ENCODE measurements at regions not wholly inside any gene's neighbourhood (a gene's known extent, or its start where the extent isn't known, plus 50 kb on each side); places are given as distances from the start of the nearest gene placed in this dataset.

- Mint-ChIP-seq H3K4me3 (no peak overlapping the region), H3K4me1 (no peaks in the 10 kb centered on the region), H3K36me3 (no peaks in the 10 kb centered on the region), H3K9me3 (ENCODE audit: low read depth) (no peaks in the 10 kb centered on the region), H3K27ac (no peak overlapping the region), H3K27me3 (peaks cover 9% of the 10 kb centered on the region)
- CTCF ChIA-PET = interaction anchor here (1.5 to 4.6 kb wide), 3 partner anchors 11 to 14 kb away, joined by 3 to 32 read pairs (median 6); no protein-coding TSS in a partner anchor
- no peak for DNase-seq
- ATAC-seq = no peak
Observed at GRCh38 chr2:205937211-205937610, 148.8 kb downstream of the INO80D start.

GRCh38 chr2:205936446-205936845 is 149.5 kb downstream of the INO80D start:
- H3K9me3 Mint-ChIP-seq (ENCODE audit: low read depth) = no peaks in the 10 kb centered on the region
- no peaks in the 10 kb centered on the region for H3K4me1 Mint-ChIP-seq
- H3K4me3 Mint-ChIP-seq = no peak overlapping the region
- peaks cover 9% of the 10 kb centered on the region for H3K27me3 Mint-ChIP-seq
- no peak for ATAC-seq
- CTCF ChIA-PET = interaction anchor here (0.7 to 4.6 kb wide), 4 partner anchors 10 to 1544 kb away, joined by 3 to 32 read pairs (median 5); no protein-coding TSS in a partner anchor
- H3K27ac Mint-ChIP-seq = no peak overlapping the region
- no peaks in the 10 kb centered on the region for H3K36me3 Mint-ChIP-seq
- DNase-seq = no peak

DNA sequence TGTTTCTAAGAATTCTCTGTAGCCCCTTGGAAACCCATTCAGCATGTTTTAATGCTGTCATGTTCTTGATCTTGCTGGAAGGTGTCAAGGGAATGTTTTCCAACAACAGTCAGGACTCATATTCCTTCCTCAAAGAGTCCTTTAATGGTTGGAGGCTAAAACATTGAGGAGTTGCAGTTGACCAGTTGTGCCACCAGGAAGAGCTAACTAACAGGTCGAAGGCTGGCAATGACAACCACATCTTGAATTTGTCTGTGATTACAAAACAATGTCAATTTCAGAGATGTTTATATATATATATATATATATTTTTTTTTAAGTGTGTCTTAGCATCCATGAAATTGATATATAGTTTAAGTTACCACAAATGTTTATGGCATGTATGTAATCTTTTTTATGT is 151.5 kb downstream of the INO80D start:
- H3K27ac Mint-ChIP-seq = no peak overlapping the region
- no peaks in the 10 kb centered on the region for H3K4me1 Mint-ChIP-seq
- no peaks in the 10 kb centered on the region for H3K36me3 Mint-ChIP-seq
- ATAC-seq = no peak
- H3K27me3 Mint-ChIP-seq = peaks cover 27% of the 10 kb centered on the region
- CTCF ChIA-PET = interaction anchor here (2.4 to 4.6 kb wide), 2 partner anchors 8 to 14 kb away, joined by 8 to 32 read pairs; no protein-coding TSS in a partner anchor
- no peaks in the 10 kb centered on the region for H3K9me3 Mint-ChIP-seq (ENCODE audit: low read depth)
- H3K4me3 Mint-ChIP-seq = no peak overlapping the region
- no peak for DNase-seq

- Mint-ChIP-seq H3K4me1 (no peaks in the 10 kb centered on the region), H3K27me3 (peaks cover 29% of the 10 kb centered on the region)
Observed at GRCh38 chr2:205932861-205933260, 153.1 kb downstream of the INO80D start.

GRCh38 chr2:205931388-205931787 is 154.6 kb downstream of the INO80D start:
- CTCF ChIA-PET = interaction anchor here (1.5 kb wide), 1 partner anchor 17 kb away, joined by 7 read pairs; no protein-coding TSS in a partner anchor
- no peak overlapping the region for H3K4me3 Mint-ChIP-seq
- no peaks in the 10 kb centered on the region for H3K36me3 Mint-ChIP-seq
- no peak for ATAC-seq
- H3K4me1 Mint-ChIP-seq = peaks cover 1% of the 10 kb centered on the region
- peaks cover 33% of the 10 kb centered on the region for H3K27me3 Mint-ChIP-seq
- H3K27ac Mint-ChIP-seq = no peak overlapping the region
- H3K9me3 Mint-ChIP-seq (ENCODE audit: low read depth) = no peaks in the 10 kb centered on the region
- no peak for DNase-seq

More at GRCh38 chr2:205932861-205933260, 153.1 kb downstream of the INO80D start:
- DNase-seq (no peak), ATAC-seq (no peak)
- no peak overlapping the region for H3K27ac Mint-ChIP-seq
- H3K4me3 Mint-ChIP-seq = no peak overlapping the region
- CTCF ChIA-PET = no interaction called here
- no peaks in the 10 kb centered on the region for H3K9me3 Mint-ChIP-seq (ENCODE audit: low read depth)
- no peaks in the 10 kb centered on the region for H3K36me3 Mint-ChIP-seq

GRCh38 chr2:205930209-205930608 is 155.8 kb downstream of the INO80D start:
- CTCF ChIA-PET = interaction anchor here (1.5 kb wide), 1 partner anchor 18 kb away, joined by 7 read pairs; no protein-coding TSS in a partner anchor
- peaks cover 42% of the 10 kb centered on the region for H3K27me3 Mint-ChIP-seq
- H3K4me1 Mint-ChIP-seq = peaks cover 4% of the 10 kb centered on the region
- no peak for ATAC-seq
- DNase-seq = no peak
- no peaks in the 10 kb centered on the region for H3K9me3 Mint-ChIP-seq (ENCODE audit: low read depth)
- no peak overlapping the region for H3K4me3 Mint-ChIP-seq
- H3K36me3 Mint-ChIP-seq = no peaks in the 10 kb centered on the region
- H3K27ac Mint-ChIP-seq = no peak overlapping the region

GRCh38 chr2:205929246-205929942 is 156.6 kb downstream of the INO80D start:
- Mint-ChIP-seq H3K9me3 (ENCODE audit: low read depth) (no peaks in the 10 kb centered on the region), H3K27ac (no peak overlapping the region)
- no peak for ATAC-seq

GRCh38 chr2:205925373-205926337 is 160.3 kb downstream of the INO80D start:
- no peak overlapping the region for H3K4me3 Mint-ChIP-seq
- DNase-seq = peak; percentile 72
- ATAC-seq = peak; percentile 88
- H3K9me3 Mint-ChIP-seq (ENCODE audit: low read depth) = no peaks in the 10 kb centered on the region
- H3K36me3 Mint-ChIP-seq = no peaks in the 10 kb centered on the region
- H3K4me1 Mint-ChIP-seq = peaks cover 4% of the 10 kb centered on the region
- peaks cover 51% of the 10 kb centered on the region for H3K27me3 Mint-ChIP-seq
- CTCF ChIA-PET = interaction anchor here (0.6 to 4.0 kb wide), 18 partner anchors 10 to 1854 kb away, joined by 3 to 32 read pairs (median 3); no protein-coding TSS in a partner anchor
- no peak overlapping the region for H3K27ac Mint-ChIP-seq

More at GRCh38 chr2:205929246-205929942, 156.6 kb downstream of the INO80D start:
- Mint-ChIP-seq H3K4me3 (no peak overlapping the region), H3K27me3 (peaks cover 50% of the 10 kb centered on the region), H3K4me1 (peaks cover 4% of the 10 kb centered on the region), H3K36me3 (no peaks in the 10 kb centered on the region)
- CTCF ChIA-PET = no interaction called here
- no peak for DNase-seq

- H3K27ac Mint-ChIP-seq = no peak overlapping the region
- H3K36me3 Mint-ChIP-seq = no peaks in the 10 kb centered on the region
- no peak for DNase-seq
- no peaks in the 10 kb centered on the region for H3K9me3 Mint-ChIP-seq (ENCODE audit: low read depth)
- H3K4me3 Mint-ChIP-seq = no peak overlapping the region
- ATAC-seq = no peak
- CTCF ChIA-PET = interaction anchor here (1.8 to 4.0 kb wide), 3 partner anchors 11 to 151 kb away, joined by 4 to 32 read pairs (median 9); no protein-coding TSS in a partner anchor
- peaks cover 42% of the 10 kb centered on the region for H3K27me3 Mint-ChIP-seq
- peaks cover 4% of the 10 kb centered on the region for H3K4me1 Mint-ChIP-seq
Observed at GRCh38 chr2:205924676-205925075, 161.3 kb downstream of the INO80D start.

DNA sequence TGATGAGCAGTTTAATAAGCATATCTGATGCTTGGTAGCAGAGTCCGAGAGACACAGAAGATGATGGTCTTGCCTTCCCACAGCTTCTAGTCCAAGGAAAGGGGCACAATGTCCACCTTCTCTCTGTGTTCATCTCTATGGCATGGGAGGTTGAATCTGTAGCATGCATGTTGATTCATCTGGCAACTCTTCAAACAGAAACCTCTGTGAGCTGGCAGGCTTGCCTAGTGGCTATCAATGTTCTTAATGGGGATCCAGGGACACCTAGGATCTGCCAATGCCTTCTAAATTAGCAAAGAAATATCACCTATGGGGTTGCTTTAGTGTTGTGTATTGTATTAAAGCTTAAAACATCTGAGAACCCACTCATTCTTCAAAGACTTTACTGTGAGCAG is 170.8 kb downstream of the INO80D start:
- peaks cover 26% of the 10 kb centered on the region for H3K27me3 Mint-ChIP-seq
- ATAC-seq = no peak
- no peak overlapping the region for H3K4me3 Mint-ChIP-seq
- no peak overlapping the region for H3K27ac Mint-ChIP-seq
- no peak for DNase-seq
- H3K4me1 Mint-ChIP-seq = no peaks in the 10 kb centered on the region
- CTCF ChIA-PET = no interaction called here
- H3K9me3 Mint-ChIP-seq (ENCODE audit: low read depth) = no peaks in the 10 kb centered on the region
- H3K36me3 Mint-ChIP-seq = no peaks in the 10 kb centered on the region

DNA sequence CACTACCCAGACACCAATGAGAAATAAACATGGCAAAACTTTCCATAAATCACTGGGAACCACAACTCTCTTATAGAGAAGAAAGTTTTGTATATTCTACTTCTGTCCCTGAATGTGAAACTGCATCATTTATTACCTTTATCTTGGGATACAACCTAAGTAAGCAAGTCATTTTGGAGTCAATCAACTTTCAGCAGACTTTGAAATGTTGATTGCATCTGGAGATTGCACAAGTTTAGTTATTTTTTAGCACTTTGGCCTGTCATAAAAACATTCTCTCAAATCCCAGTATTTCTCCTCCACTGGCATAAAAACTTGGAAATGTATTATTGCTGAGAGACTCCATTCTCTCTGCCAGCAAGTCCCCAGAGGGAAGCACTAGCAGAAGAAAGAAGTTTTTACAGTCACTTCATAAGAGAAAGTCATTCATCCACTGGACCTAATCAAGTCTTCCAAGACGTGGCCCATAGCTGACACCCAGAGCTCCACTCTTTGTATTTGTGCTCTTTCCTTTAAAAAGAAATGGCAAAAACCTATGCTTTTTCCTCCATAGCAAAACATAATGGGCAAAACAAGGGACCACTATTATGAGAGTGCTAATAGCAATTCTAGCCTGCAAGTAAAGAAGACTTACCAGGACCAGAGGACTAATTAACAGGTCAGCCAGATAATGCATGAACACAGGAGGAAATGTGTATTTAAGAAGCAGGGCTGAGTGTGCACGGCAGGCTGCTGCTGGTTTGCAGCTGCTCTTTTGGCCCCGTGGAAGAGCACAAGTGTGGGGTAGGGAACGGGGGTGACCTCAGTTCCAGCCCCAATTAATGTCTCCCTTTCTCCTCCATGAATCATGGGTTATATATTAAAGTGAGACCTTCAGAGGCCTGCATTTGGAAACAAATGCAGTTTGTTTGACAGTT is 171.5 kb downstream of the INO80D start:
- ATAC-seq (no peak), DNase-seq (no peak)
- CTCF ChIA-PET = no interaction called here
- no peaks in the 10 kb centered on the region for H3K9me3 Mint-ChIP-seq (ENCODE audit: low read depth)
- H3K27me3 Mint-ChIP-seq = peaks cover 29% of the 10 kb centered on the region
- no peaks in the 10 kb centered on the region for H3K4me1 Mint-ChIP-seq
- H3K4me3 Mint-ChIP-seq = no peak overlapping the region
- no peak overlapping the region for H3K27ac Mint-ChIP-seq
- H3K36me3 Mint-ChIP-seq = no peaks in the 10 kb centered on the region

DNA sequence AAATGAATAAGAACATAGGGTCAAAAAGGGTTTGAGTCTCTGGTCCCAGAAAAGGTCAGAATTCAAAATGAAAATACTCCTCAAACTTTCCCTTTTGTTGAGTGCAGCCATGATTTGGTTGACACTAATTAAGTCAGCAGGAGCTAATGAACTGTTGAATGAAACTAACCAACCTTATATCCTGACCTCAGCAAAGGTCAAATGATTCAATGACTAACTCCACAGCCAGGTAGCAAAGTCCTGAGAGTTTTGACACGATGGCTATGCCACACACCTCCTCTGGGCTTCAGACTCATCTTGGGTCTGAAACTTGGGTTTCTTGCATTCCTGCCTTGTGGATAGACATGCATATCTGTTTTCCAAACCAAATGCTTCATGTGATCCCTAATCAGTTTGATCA is 172.3 kb downstream of the INO80D start:
- CTCF ChIA-PET = no interaction called here
- Mint-ChIP-seq H3K4me1 (no peaks in the 10 kb centered on the region), H3K27ac (no peak overlapping the region), H3K9me3 (ENCODE audit: low read depth) (no peaks in the 10 kb centered on the region), H3K36me3 (no peaks in the 10 kb centered on the region), H3K4me3 (no peak overlapping the region), H3K27me3 (peaks cover 28% of the 10 kb centered on the region)
- ATAC-seq (no peak), DNase-seq (no peak)

Data from activated CD8-positive, alpha-beta memory T cell treated with anti-CD3 and anti-CD28 coated beads, Interleukin-2, amount 10 ng/mL, durations not matched to agents 7 days and 5 days (primary cell).